ENCODE measurements at regions not wholly inside any gene's neighbourhood (a gene's known extent, or its start where the extent isn't known, plus 50 kb on each side); places are given as distances from the start of the nearest gene placed in this dataset.

DNA sequence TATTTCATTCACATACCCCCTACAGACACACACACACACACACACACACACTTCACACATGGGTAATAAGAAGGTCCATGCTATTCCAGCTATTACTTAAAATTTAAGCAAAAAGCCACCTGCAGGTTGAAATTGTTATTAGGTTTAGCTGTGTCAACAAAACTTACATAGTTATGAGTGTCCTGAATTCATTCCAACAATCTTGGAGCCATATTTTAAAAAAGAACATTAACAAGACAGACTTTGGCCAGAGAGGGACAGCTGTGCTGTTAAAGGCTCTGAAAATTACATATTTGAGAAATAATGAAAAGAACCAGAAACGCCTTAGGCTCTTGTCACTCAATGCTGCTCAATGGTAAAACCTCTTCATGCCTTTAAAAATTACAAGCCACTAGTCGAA, 455.3 kb downstream of the EPM2A start:
- TF ChIP-seq, protein P1, sequence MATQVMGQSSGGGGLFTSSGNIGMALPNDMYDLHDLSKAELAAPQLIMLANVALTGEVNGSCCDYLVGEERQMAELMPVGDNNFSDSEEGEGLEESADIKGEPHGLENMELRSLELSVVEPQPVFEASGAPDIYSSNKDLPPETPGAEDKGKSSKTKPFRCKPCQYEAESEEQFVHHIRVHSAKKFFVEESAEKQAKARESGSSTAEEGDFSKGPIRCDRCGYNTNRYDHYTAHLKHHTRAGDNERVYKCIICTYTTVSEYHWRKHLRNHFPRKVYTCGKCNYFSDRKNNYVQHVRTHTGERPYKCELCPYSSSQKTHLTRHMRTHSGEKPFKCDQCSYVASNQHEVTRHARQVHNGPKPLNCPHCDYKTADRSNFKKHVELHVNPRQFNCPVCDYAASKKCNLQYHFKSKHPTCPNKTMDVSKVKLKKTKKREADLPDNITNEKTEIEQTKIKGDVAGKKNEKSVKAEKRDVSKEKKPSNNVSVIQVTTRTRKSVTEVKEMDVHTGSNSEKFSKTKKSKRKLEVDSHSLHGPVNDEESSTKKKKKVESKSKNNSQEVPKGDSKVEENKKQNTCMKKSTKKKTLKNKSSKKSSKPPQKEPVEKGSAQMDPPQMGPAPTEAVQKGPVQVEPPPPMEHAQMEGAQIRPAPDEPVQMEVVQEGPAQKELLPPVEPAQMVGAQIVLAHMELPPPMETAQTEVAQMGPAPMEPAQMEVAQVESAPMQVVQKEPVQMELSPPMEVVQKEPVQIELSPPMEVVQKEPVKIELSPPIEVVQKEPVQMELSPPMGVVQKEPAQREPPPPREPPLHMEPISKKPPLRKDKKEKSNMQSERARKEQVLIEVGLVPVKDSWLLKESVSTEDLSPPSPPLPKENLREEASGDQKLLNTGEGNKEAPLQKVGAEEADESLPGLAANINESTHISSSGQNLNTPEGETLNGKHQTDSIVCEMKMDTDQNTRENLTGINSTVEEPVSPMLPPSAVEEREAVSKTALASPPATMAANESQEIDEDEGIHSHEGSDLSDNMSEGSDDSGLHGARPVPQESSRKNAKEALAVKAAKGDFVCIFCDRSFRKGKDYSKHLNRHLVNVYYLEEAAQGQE (IDR thresholded peaks at IDR 0.05; ENCODE audit: low read depth): no peak
- TF ChIP-seq ZBTB7A (IDR thresholded peaks at IDR 0.05; ENCODE audit: low read depth) (no peak), EP300 (IDR thresholded peaks at IDR 0.05; ENCODE audit: borderline replicate concordance) (no peak)
